H9 (cell line): ENCODE measurements at regions not wholly inside any gene's neighbourhood (a gene's known extent, or its start where the extent isn't known, plus 50 kb on each side); places are given as distances from the start of the nearest gene placed in this dataset.

Source experiments
- DNase-seq: peaks from one replicate; pipeline ENCODE4 v3.0.0-alpha.2; 2017
- H2AFZ ChIP-seq: one replicate; pipeline ENCODE4 v1.6.1; 2013; ENCODE audit warnings: mild to moderate bottlenecking, low read length, control low read depth, moderate library complexity
- H2AK5ac ChIP-seq: 2 replicates; pipeline ENCODE4 v1.6.1; 2013; ENCODE audit warnings: low read length, control low read depth, mixed read lengths; ENCODE audit not compliant: insufficient read length
- H2BK120ac ChIP-seq: one replicate; pipeline ENCODE4 v1.6.1; 2013; ENCODE audit warnings: low read depth, mild to moderate bottlenecking, low read length, control low read depth, inconsistent platforms; ENCODE audit not compliant: poor library complexity, severe bottlenecking
- H2BK12ac ChIP-seq: 2 replicates; pipeline ENCODE4 v1.6.1; 2013; ENCODE audit warnings: low read length, control low read depth, mixed read lengths, low read depth; ENCODE audit not compliant: insufficient read length
- H2BK15ac ChIP-seq: 2 replicates; pipeline ENCODE4 v1.6.1; 2013; ENCODE audit warnings: low read depth, low read length, control low read depth
- H2BK20ac ChIP-seq: one replicate; pipeline ENCODE4 v1.6.1; 2013; ENCODE audit warnings: low read depth, mild to moderate bottlenecking, low read length, control low read depth, inconsistent platforms; ENCODE audit not compliant: poor library complexity, severe bottlenecking
- H2BK5ac ChIP-seq: 2 replicates; pipeline ENCODE4 v1.6.1; 2013; ENCODE audit warnings: low read length, control low read depth, mixed read lengths; ENCODE audit not compliant: insufficient read length
- H3K14ac ChIP-seq: 2 replicates; pipeline ENCODE4 v1.6.1; 2013; ENCODE audit warnings: low read length, control low read depth; ENCODE audit not compliant: insufficient read depth
- H3K18ac ChIP-seq: 2 replicates; pipeline ENCODE4 v1.6.1; 2013; ENCODE audit warnings: low read depth, mild to moderate bottlenecking, mixed read lengths, low read length, control low read depth; ENCODE audit not compliant: insufficient read length
- H3K23ac ChIP-seq: 2 replicates; pipeline ENCODE4 v1.6.1; 2013; ENCODE audit warnings: low read length, control low read depth, mixed read lengths, low read depth; ENCODE audit not compliant: insufficient read length
- H3K23me2 ChIP-seq: 2 replicates; pipeline ENCODE4 v1.6.1; 2013; ENCODE audit warnings: low read depth, mild to moderate bottlenecking, mixed read lengths, low read length, control low read depth; ENCODE audit not compliant: insufficient read length, poor library complexity, severe bottlenecking
- H3K27ac ChIP-seq: 2 replicates; pipeline ENCODE4 v1.5.1; 2013; ENCODE audit warnings: low read length, control low read depth, mixed read lengths, low read depth; ENCODE audit not compliant: insufficient read length
- H3K27me3 ChIP-seq: 2 replicates; pipeline ENCODE4 v1.6.1; 2013; ENCODE audit warnings: low read length, control low read depth, inconsistent platforms; ENCODE audit not compliant: insufficient read depth
- H3K4ac ChIP-seq: 2 replicates; pipeline ENCODE4 v1.6.1; 2013; ENCODE audit warnings: low read depth, mild to moderate bottlenecking, control low read depth, inconsistent platforms, low read length, moderate library complexity
- H3K4me1 ChIP-seq: 2 replicates; pipeline ENCODE4 v1.6.1; 2013; ENCODE audit warnings: low read length, control low read depth, inconsistent platforms; ENCODE audit not compliant: insufficient read depth
- H3K4me2 ChIP-seq: 2 replicates; pipeline ENCODE4 v1.6.1; 2013; ENCODE audit warnings: low read length, control low read depth, mixed read lengths; ENCODE audit not compliant: insufficient read length, insufficient read depth
- H3K56ac ChIP-seq: 2 replicates; pipeline ENCODE4 v1.6.1; 2013; ENCODE audit warnings: low read depth, mild to moderate bottlenecking, mixed read lengths, low read length, control low read depth; ENCODE audit not compliant: insufficient read length
- H3K79me1 ChIP-seq: 2 replicates; pipeline ENCODE4 v1.6.1; 2013; ENCODE audit warnings: low read depth, mild to moderate bottlenecking, moderate library complexity, low read length, control low read depth, inconsistent platforms; ENCODE audit not compliant: insufficient read depth, poor library complexity, severe bottlenecking
- H3K79me2 ChIP-seq: 2 replicates; pipeline ENCODE4 v1.6.1; 2013; ENCODE audit warnings: low read length, control low read depth, inconsistent platforms; ENCODE audit not compliant: insufficient read depth
- H3K9ac ChIP-seq: 2 replicates; pipeline ENCODE4 v1.6.1; 2013; ENCODE audit warnings: low read length, control low read depth, mixed read lengths; ENCODE audit not compliant: insufficient read length; ENCODE audit errors: extremely low read depth
- H3K9me3 ChIP-seq: one replicate; pipeline ENCODE4 v1.6.1; 2013; ENCODE audit warnings: low read depth, low read length, inconsistent platforms; ENCODE audit not compliant: control insufficient read depth
- H3T11ph ChIP-seq: one replicate; pipeline ENCODE4 v1.6.1; 2013; ENCODE audit warnings: mild to moderate bottlenecking, low read length, control low read depth, inconsistent platforms
- H4K20me1 ChIP-seq: one replicate; pipeline ENCODE4 v1.6.1; 2013; ENCODE audit not compliant: control insufficient read depth, insufficient read length, insufficient read depth
- H4K5ac ChIP-seq: 2 replicates; pipeline ENCODE4 v1.6.1; 2013; ENCODE audit warnings: low read depth, mild to moderate bottlenecking, mixed read lengths, low read length, control low read depth; ENCODE audit not compliant: insufficient read length
- H4K8ac ChIP-seq: replicated peaks from 2 replicates; pipeline ENCODE4 v1.6.1; 2013; ENCODE audit warnings: low read length, control low read depth, mixed read lengths, low read depth; ENCODE audit not compliant: insufficient read length
- H4K91ac ChIP-seq: 2 replicates; pipeline ENCODE4 v1.6.1; 2013; ENCODE audit warnings: low read depth, mild to moderate bottlenecking, moderate library complexity, mixed read lengths, low read length, control low read depth; ENCODE audit not compliant: insufficient read length
- H3K27ac Mint-ChIP-seq, 3 experiments: 2 replicates in 2 of 3; 3 replicates in 1 of 3; pipeline ENCODE4 v1.8.0; 2020 to 2021; ENCODE audit warnings: mixed read lengths in 3 of 3, mild to moderate bottlenecking in 1 of 3, moderate library complexity in 1 of 3
- H3K27me3 Mint-ChIP-seq: 2 replicates; pipeline ENCODE4 v1.8.0; 2021; ENCODE audit warnings: low read depth, mild to moderate bottlenecking, moderate library complexity, mixed read lengths
- H3K36me3 Mint-ChIP-seq, 3 experiments: 2 replicates in 2 of 3; 3 replicates in 1 of 3; pipeline ENCODE4 v1.8.0; 2020 to 2021; ENCODE audit warnings: low read depth in 3 of 3, mixed read lengths in 3 of 3; ENCODE audit not compliant: insufficient read depth in 1 of 3
- H3K4me1 Mint-ChIP-seq, 2 experiments: 2 replicates each; pipeline ENCODE4 v1.8.0; 2020; ENCODE audit warnings: mixed read lengths in 2 of 2
- H3K4me3 Mint-ChIP-seq, 2 experiments: 2 replicates in 1 of 2; 3 replicates in 1 of 2; pipeline ENCODE4 v1.8.0; 2020 to 2021; ENCODE audit warnings: mild to moderate bottlenecking in 2 of 2, mixed read lengths in 2 of 2, moderate library complexity in 1 of 2
- H3K9me3 Mint-ChIP-seq, 2 experiments: 2 replicates in 1 of 2; 3 replicates in 1 of 2; pipeline ENCODE4 v1.8.0; 2020; ENCODE audit warnings: mild to moderate bottlenecking in 2 of 2, mixed read lengths in 2 of 2, moderate library complexity in 1 of 2
- CTCF ChIP-seq: fragments of 200-600 bp; sonication (generic); conservative IDR thresholded peaks from 3 replicates; pipeline ENCODE4 v1.8.0; 2021; ENCODE audit warnings: antibody characterized with exemption, mild to moderate bottlenecking
- WGBS: extraction: QIAGEN DNeasy Blood & Tissue Kit; methylation state at CpG from one replicate; pipeline ENCODE4 v1.1.7; 2013; ENCODE audit warnings: missing lambda C conversion rate, low lambda C conversion rate, mixed read lengths; ENCODE audit not compliant: insufficient read length; ENCODE audit errors: extremely low coverage; 5-methylcytosine and 5-hydroxymethylcytosine counted together

- H3K4me1 ChIP-seq = no peaks in the 10 kb centered on the region
Measured at GRCh38 chr15:62612183-62612733, 430.3 kb upstream of the TPM1 start.

More at GRCh38 chr15:62612183-62612733, 430.3 kb upstream of the TPM1 start:
- Histone ChIP-seq H3K56ac (no peak overlapping the region), H3K27me3 (no peaks in the 10 kb centered on the region), H3K23me2 (no peaks in the 10 kb centered on the region), H2AFZ (no peak overlapping the region), H4K5ac (no peak overlapping the region), H2BK120ac (no peak overlapping the region), H2BK20ac (no peak overlapping the region), H4K8ac (no peak overlapping the region), H3K14ac (no peak overlapping the region), H4K91ac (no peak overlapping the region), H4K20me1 (no peaks in the 10 kb centered on the region), H3K23ac (no peak overlapping the region), H2BK5ac (no peak overlapping the region), H3K4me2 (no peak overlapping the region), H3K18ac (no peak overlapping the region), H3K79me1 (no peaks in the 10 kb centered on the region), H2BK12ac (no peak overlapping the region), H3K4ac (no peak overlapping the region), H3K9me3 (no peaks in the 10 kb centered on the region), H3K79me2 (no peaks in the 10 kb centered on the region), H2BK15ac (no peak overlapping the region), H3K9ac (no peak overlapping the region), H2AK5ac (no peak overlapping the region), H3K27ac (no peak overlapping the region), H3T11ph (no peak overlapping the region)
- no CpG with 5 or more reads among the region's 5 CpGs for WGBS
- no peak for TF ChIP-seq CTCF
- H3K9me3 Mint-ChIP-seq = no peaks in the 10 kb centered on the region
- no peak overlapping the region; a peak in 1 of 7 replicates for H3K27ac Mint-ChIP-seq
- H3K4me1 Mint-ChIP-seq = peaks cover 11 to 12% of the 10 kb centered on the region in 2 experiments
- no peak for DNase-seq
- H3K36me3 Mint-ChIP-seq = no peaks in the 10 kb centered on the region
- no peak overlapping the region for H3K4me3 Mint-ChIP-seq
- no peaks in the 10 kb centered on the region; the same call in 1 of the 2 replicates for H3K27me3 Mint-ChIP-seq
